SU-DHL-6 (cell line): ENCODE measurements at regions not wholly inside any gene's neighbourhood (a gene's known extent, or its start where the extent isn't known, plus 50 kb on each side); places are given as distances from the start of the nearest gene placed in this dataset.

Experiments
- H2AFZ ChIP-seq: fragments of 200-600 bp; sonication (generic); 2 replicates; pipeline ENCODE4 v1.6.1; 2014; ENCODE audit warnings: low read depth, mild to moderate bottlenecking, moderate library complexity, mixed read lengths, antibody characterized with exemption, low read length; ENCODE audit not compliant: severe bottlenecking
- H3F3A ChIP-seq: fragments of 200-600 bp; shearing (Covaris generic); 2 replicates; pipeline ENCODE4 v1.6.0; 2016; ENCODE audit warnings: antibody characterized with exemption, mild to moderate bottlenecking; ENCODE audit not compliant: insufficient read depth
- H3K27ac ChIP-seq: fragments of 200-600 bp; sonication (generic); 2 replicates; pipeline ENCODE4 v1.5.1; 2016; ENCODE audit warnings: low read depth, mild to moderate bottlenecking, low read length, moderate library complexity, mixed read lengths
- H3K27me3 ChIP-seq: fragments of 200-600 bp; sonication (generic), shearing (Covaris generic); 2 replicates; pipeline ENCODE4 v1.6.0; 2014; ENCODE audit warnings: mild to moderate bottlenecking, low read length
- H3K36me3 ChIP-seq: fragments of 200-600 bp; sonication (generic); 2 replicates; pipeline ENCODE4 v1.6.1; 2014; ENCODE audit warnings: mild to moderate bottlenecking, low read length, mixed read lengths
- H3K4me2 ChIP-seq: fragments of 300-600, 200-600 bp; shearing (Covaris generic), sonication (generic); 2 replicates; pipeline ENCODE4 v1.6.0; 2014; ENCODE audit warnings: low read length, low read depth, mild to moderate bottlenecking; ENCODE audit not compliant: poor library complexity, severe bottlenecking
- H3K4me3 ChIP-seq: fragments of 200-600 bp; sonication (generic); 2 replicates; pipeline ENCODE4 v1.5.1; 2014; ENCODE audit warnings: antibody characterized with exemption, low read length, mild to moderate bottlenecking, mixed read lengths; ENCODE audit not compliant: insufficient read depth, poor library complexity, severe bottlenecking
- H3K79me2 ChIP-seq: fragments of 200-600 bp; sonication (generic); 2 replicates; pipeline ENCODE4 v1.6.1; 2014; ENCODE audit warnings: mild to moderate bottlenecking, low read length, moderate library complexity; ENCODE audit not compliant: insufficient read depth
- H3K9ac ChIP-seq: fragments of 200-600 bp; sonication (generic); 2 replicates; pipeline ENCODE4 v1.7.0; 2014; ENCODE audit warnings: mild to moderate bottlenecking, low read length
- H3K9me2 ChIP-seq: fragments of 200-600 bp; sonication (generic); replicated peaks from 2 replicates; pipeline ENCODE4 v1.6.1; 2014; ENCODE audit warnings: low read length; ENCODE audit not compliant: insufficient read depth
- H3K9me3 ChIP-seq: fragments of 200-600 bp; sonication (generic); 2 replicates; pipeline ENCODE4 v1.6.1; 2014; ENCODE audit warnings: low read length, mixed read lengths; ENCODE audit not compliant: insufficient read depth
- H4K20me1 ChIP-seq: fragments of 200-600 bp; sonication (generic); 2 replicates; pipeline ENCODE4 v1.6.1; 2014; ENCODE audit warnings: low read depth, mild to moderate bottlenecking, antibody characterized with exemption, low read length, moderate library complexity, mixed read lengths
- CTCF ChIP-seq: fragments of 200-600 bp; sonication (generic); IDR thresholded peaks from one replicate; pipeline ENCODE4 v1.5.1; 2017; ENCODE audit warnings: antibody characterized with exemption, mild to moderate bottlenecking, low read length, moderate library complexity; ENCODE audit not compliant: insufficient read depth, poor library complexity, severe bottlenecking
- EZH2phosphoT487 ChIP-seq: fragments of 200-600 bp; sonication (generic), shearing (Covaris generic); conservative IDR thresholded peaks from 2 replicates; pipeline ENCODE4 v1.6.1; 2018; ENCODE audit warnings: mild to moderate bottlenecking, antibody characterized with exemption, low read length, moderate library complexity, mixed read lengths

DNA sequence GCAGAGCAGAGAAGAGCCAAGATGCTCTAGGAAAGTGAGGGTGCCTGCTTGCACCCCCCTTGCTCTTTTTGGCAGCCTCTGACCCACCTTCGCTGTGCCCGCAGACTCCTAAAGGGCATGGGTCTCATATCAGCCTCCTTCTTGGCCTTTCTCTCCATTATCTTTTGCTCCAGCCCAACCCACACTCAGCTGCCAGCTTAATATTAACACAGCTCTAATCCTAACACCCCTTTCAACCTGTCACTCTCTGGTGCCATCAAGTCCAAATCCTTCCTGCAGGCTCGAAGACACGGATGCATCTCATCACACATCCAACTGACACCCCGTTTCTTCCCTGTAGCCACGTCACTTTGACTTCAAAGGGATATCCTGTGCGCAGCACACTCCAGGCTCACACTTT lies 171.6 kb upstream of the AUTS2 start:
- Histone ChIP-seq H3K4me2 (no peak overlapping the region), H4K20me1 (no peaks in the 10 kb centered on the region), H3K27ac (no peak overlapping the region), H3K27me3 (peaks cover 6% of the 10 kb centered on the region; the same call in 1 of the 2 replicates), H3K79me2 (no peaks in the 10 kb centered on the region), H3K9me3 (peaks cover 3% of the 10 kb centered on the region; the same call in 1 of the 2 replicates), H3K9ac (no peak overlapping the region), H3K4me3 (no peak overlapping the region), H3K9me2 (no peaks in the 10 kb centered on the region), H3F3A (no peaks in the 10 kb centered on the region), H2AFZ (no peak overlapping the region), H3K36me3 (no peaks in the 10 kb centered on the region)
- no peak for TF ChIP-seq EZH2phosphoT487
- TF ChIP-seq CTCF: no peak

DNA sequence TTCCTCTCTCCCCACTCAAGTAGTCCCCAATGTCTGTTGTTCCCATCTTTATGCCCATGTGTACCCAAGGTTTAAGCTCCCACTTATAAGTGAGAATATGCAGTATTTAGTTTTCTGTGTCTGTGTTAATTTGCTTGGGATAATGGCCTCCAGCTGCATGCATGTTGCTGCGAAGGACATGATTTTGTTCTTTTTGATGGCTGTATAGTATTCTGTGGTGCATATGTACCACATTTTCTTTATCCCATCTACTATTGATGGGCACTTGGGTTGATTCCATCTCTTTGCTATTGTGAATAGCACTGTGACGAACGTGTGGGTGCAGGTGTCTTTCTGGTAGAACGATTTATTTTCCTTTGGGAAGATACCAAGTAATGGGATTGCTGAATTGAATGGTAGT lies 170.2 kb upstream of the AUTS2 start:
- Histone ChIP-seq H3K9ac (no peak overlapping the region), H3K4me2 (no peak overlapping the region), H3K4me3 (no peak overlapping the region), H3K9me2 (no peaks in the 10 kb centered on the region), H3K27ac (no peak overlapping the region), H3K27me3 (peaks cover 6% of the 10 kb centered on the region; the same call in 1 of the 2 replicates), H3K36me3 (no peaks in the 10 kb centered on the region), H3K9me3 (peaks cover 3% of the 10 kb centered on the region; the same call in 1 of the 2 replicates), H2AFZ (no peak overlapping the region), H3K79me2 (no peaks in the 10 kb centered on the region), H4K20me1 (no peaks in the 10 kb centered on the region), H3F3A (no peaks in the 10 kb centered on the region)
- TF ChIP-seq CTCF: no peak
- TF ChIP-seq EZH2phosphoT487: no peak

DNA sequence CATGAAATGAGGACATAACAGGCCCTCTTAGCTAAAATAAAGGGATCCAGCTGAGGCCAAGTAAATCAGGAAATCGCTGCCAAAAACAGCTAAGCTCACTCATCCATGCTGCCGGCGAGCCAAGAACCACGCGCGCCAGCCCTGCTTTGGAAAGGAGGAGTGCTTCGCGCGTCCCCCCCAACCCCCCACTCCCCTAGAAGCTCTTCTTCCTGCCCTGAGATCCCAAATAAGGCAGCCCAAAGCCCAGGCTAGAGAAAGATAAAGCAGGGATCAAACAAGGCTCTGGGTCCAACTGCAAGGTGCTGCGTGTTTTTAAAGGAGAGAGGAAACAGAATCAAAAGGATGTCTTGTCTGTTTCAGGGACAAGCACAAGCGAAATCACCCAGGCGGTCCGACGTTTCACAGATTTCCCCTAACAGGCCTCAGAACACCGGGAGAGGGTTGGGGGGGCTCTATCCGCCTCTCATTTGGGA lies 168.3 kb upstream of the AUTS2 start:
- Histone ChIP-seq H3K79me2 (no peaks in the 10 kb centered on the region), H2AFZ (no peak overlapping the region), H3K36me3 (no peaks in the 10 kb centered on the region), H3K9me3 (peaks cover 3% of the 10 kb centered on the region; the same call in 1 of the 2 replicates), H3K9ac (no peak overlapping the region), H3K27ac (no peak overlapping the region), H3K4me3 (no peak overlapping the region), H3F3A (no peaks in the 10 kb centered on the region), H3K27me3 (peaks cover 6% of the 10 kb centered on the region; the same call in 1 of the 2 replicates), H3K9me2 (no peaks in the 10 kb centered on the region), H4K20me1 (no peaks in the 10 kb centered on the region), H3K4me2 (no peak overlapping the region)
- TF ChIP-seq CTCF (no peak), EZH2phosphoT487 (no peak)
